Left colon (tissue), 2 donors: ENCODE measurements at regions not wholly inside any gene's neighbourhood (a gene's known extent, or its start where the extent isn't known, plus 50 kb on each side); places are given as distances from the start of the nearest gene placed in this dataset.
A peak's percentile ranks its signal among the peaks of the same experiment; 100 is the strongest.

Experiments
- ATAC-seq: fragments of 200-7000 bp; cut with Tn5 transposase; one replicate; pipeline ENCODE4 v1.9.1; 2020; ENCODE audit warnings: mild to moderate bottlenecking, moderate library complexity
- DNase-seq, 2 donors: peaks; one replicate each; pipeline ENCODE4 v3.0.0-alpha.2; 2020
- intact Hi-C, 2 donors: fragments of 100-400 bp; cut with DNase I in 1 of 2; cut with micrococcal nuclease in 1 of 2; formaldehyde crosslinking; loops; one replicate each; pipeline versions ENCODE4 v1.11.2 to v1.14.0; 2022; cut with DNase I, micrococcal nuclease
- donor health status: DM: no; HTN: no; CAD: no.
- donor health status: DM: yes; HTN: yes; CAD: no.

GRCh38 chr10:92747066-92747465, 57.3 kb downstream of the HHEX start:
- intact Hi-C loops, result no loop called here
- DNase-seq (no peak), ATAC-seq (no peak)

- ATAC-seq, result peak; percentile 85
- peak in 1 of 2 donors; percentile 32 for DNase-seq
- intact Hi-C loops, result no loop called here
Observed at GRCh38 chr10:92747600-92747999, 57.8 kb downstream of the HHEX start.

- no peak for ATAC-seq
- intact Hi-C loops, result no loop called here
- no peak for DNase-seq
Observed at GRCh38 chr10:92750791-92751533, 61.2 kb downstream of the HHEX start.

GRCh38 chr10:92751534-92751811, 61.7 kb downstream of the HHEX start:
- DNase-seq (no peak), ATAC-seq (no peak)
- intact Hi-C loops, result no loop called here

- ATAC-seq, result no peak
- intact Hi-C loops, result no loop called here
- DNase-seq, result no peak
Observed at GRCh38 chr10:92751827-92752226, 62.1 kb downstream of the HHEX start.

GRCh38 chr10:92753865-92754264, 64.1 kb downstream of the HHEX start:
- intact Hi-C loops, result no loop called here
- DNase-seq (no peak), ATAC-seq (no peak)

- ATAC-seq, result no peak
- intact Hi-C loops, result no loop called here
- no peak for DNase-seq
Observed at GRCh38 chr10:92755725-92756124, 66.0 kb downstream of the HHEX start.

GRCh38 chr10:92756201-92757065, 66.7 kb downstream of the HHEX start:
- intact Hi-C loops, result no loop called here
- DNase-seq (no peak), ATAC-seq (no peak)

GRCh38 chr10:92757066-92757710, 67.4 kb downstream of the HHEX start:
- peak; percentile 79 to 89 for DNase-seq
- peak; percentile 80 for ATAC-seq
- intact Hi-C loops, result no loop called here

GRCh38 chr10:92757711-92758104, 68.0 kb downstream of the HHEX start:
- DNase-seq, result peak in 1 of 2 donors; percentile 16
- intact Hi-C loops, result no loop called here

GRCh38 chr10:92758594-92758993, 68.8 kb downstream of the HHEX start:
- intact Hi-C loops, result no loop called here
- peak; percentile 40 for ATAC-seq
- DNase-seq, result no peak

More at GRCh38 chr10:92757711-92758104, 68.0 kb downstream of the HHEX start:
- peak; percentile 46 for ATAC-seq

GRCh38 chr10:92760609-92761008, 70.9 kb downstream of the HHEX start:
- ATAC-seq, result no peak
- no peak for DNase-seq
- intact Hi-C loops, result no loop called here

GRCh38 chr10:92761571-92761970, 71.8 kb downstream of the HHEX start:
- intact Hi-C loops, result no loop called here
- ATAC-seq, result no peak
- DNase-seq, result no peak

GRCh38 chr10:92763634-92764155, 73.9 kb downstream of the HHEX start:
- DNase-seq (no peak), ATAC-seq (no peak)
- intact Hi-C loops, result no loop called here

- intact Hi-C loops, result no loop called here
- no peak for ATAC-seq
- no peak for DNase-seq
Observed at GRCh38 chr10:92766451-92766850, 76.7 kb downstream of the HHEX start.

- intact Hi-C loops, result no loop called here
- ATAC-seq, result no peak
- DNase-seq, result no peak
Observed at GRCh38 chr10:92768104-92768503, 78.3 kb downstream of the HHEX start.

- intact Hi-C loops, result no loop called here
- no peak for DNase-seq
- ATAC-seq, result no peak
Observed at GRCh38 chr10:92773776-92774175, 74.5 kb upstream of the EXOC6 start.

GRCh38 chr10:92778091-92778490, 70.2 kb upstream of the EXOC6 start:
- ATAC-seq (no peak), DNase-seq (no peak)
- intact Hi-C loops, result no loop called here

- intact Hi-C loops, result no loop called here
- no peak for ATAC-seq
- DNase-seq, result no peak
Observed at GRCh38 chr10:92785118-92785517, 63.2 kb upstream of the EXOC6 start.
